Right lobe of liver (tissue), 6 donors: ENCODE measurements at regions not wholly inside any gene's neighbourhood (a gene's known extent, or its start where the extent isn't known, plus 50 kb on each side); places are given as distances from the start of the nearest gene placed in this dataset.

Experiments used
- ATAC-seq, 4 donors: fragments of 200-7000 bp; cut with Tn5 transposase; one replicate each; pipeline ENCODE4 v1.9.1; 2020; ENCODE audit warnings: mild to moderate bottlenecking in 4 of 4, moderate library complexity in 4 of 4
- DNase-seq, 3 donors: peaks; one replicate each; pipeline ENCODE4 v3.0.0-alpha.2; 2020
- H3K27ac ChIP-seq, 3 donors: fragments of 200-600 bp; one replicate each; pipeline ENCODE4 v1.8.0; 2022
- H3K27me3 ChIP-seq, 2 donors: fragments of 200-600 bp; one replicate each; pipeline ENCODE4 v1.8.0; 2022
- H3K36me3 ChIP-seq, 4 donors: fragments of 200-600 bp; sonication (generic) in 1 of 4; one replicate each; pipeline versions ENCODE4 v1.5.1 to v1.8.0; 2017 to 2022; ENCODE audit warnings: control low read depth in 1 of 4
- H3K4me1 ChIP-seq, 4 donors: fragments of 200-600 bp; sonication (generic) in 1 of 4; one replicate each; pipeline versions ENCODE4 v1.5.1 to v1.8.0; 2017 to 2022; ENCODE audit warnings: control low read depth in 1 of 4
- H3K4me3 ChIP-seq, 3 donors: fragments of 200-600 bp; one replicate each; pipeline ENCODE4 v1.8.0; 2022
- H3K9me3 ChIP-seq, 4 donors: fragments of 200-600 bp; sonication (generic) in 1 of 4; one replicate each; pipeline versions ENCODE4 v1.5.1 to v1.8.0; 2017 to 2022; ENCODE audit warnings: control low read depth in 1 of 4
- CTCF ChIP-seq, 4 donors: fragments of 200-600 bp in 3 of 4; fragments of 450-650 bp in 1 of 4; IDR thresholded peaks; one replicate each; pipeline versions ENCODE4 v1.5.1 to v1.8.0; 2016 to 2022; ENCODE audit warnings: antibody characterized with exemption in 4 of 4, mild to moderate bottlenecking in 2 of 4
- POLR2A ChIP-seq: fragments of 450-650 bp; IDR thresholded peaks from one replicate; pipeline ENCODE4 v1.6.1; 2017; ENCODE audit warnings: antibody characterized with exemption, mild to moderate bottlenecking
- WGBS: methylation state at CpG from one replicate; pipeline ENCODE4 v1.1.6; 2018; ENCODE audit warnings: low coverage, low lambda C conversion rate; ENCODE audit not compliant: insufficient coverage; ENCODE audit errors: missing lambda C conversion rate; 5-methylcytosine and 5-hydroxymethylcytosine counted together
- intact Hi-C, 2 donors: fragments of 100-400 bp; cut with DNase I; formaldehyde crosslinking; loops; one replicate each; pipeline versions ENCODE4 v1.11.2 to v1.14.1; 2022
- donor health status: DM: no; HTN: yes; CAD: no.
- donor health status: DM: no; HTN: no; CAD: no.
- donor health status: DM: no; HTN: no; CAD: no.
- donor health status: DM: no; HTN: yes; CAD: no.
- donor health status: DM: no; HTN: yes; CAD: no.

GRCh38 chrX:137999071-137999470, 433.1 kb downstream of the ZIC3 start:
- H3K27me3 ChIP-seq = no peaks in the 10 kb centered on the region
- no peaks in the 10 kb centered on the region for H3K4me1 ChIP-seq
- DNase-seq (no peak), ATAC-seq (no peak)
- no peak overlapping the region for H3K4me3 ChIP-seq
- intact Hi-C loops = no loop called here
- no peaks in the 10 kb centered on the region for H3K9me3 ChIP-seq
- H3K36me3 ChIP-seq = no peaks in the 10 kb centered on the region
- TF ChIP-seq POLR2A (no peak), CTCF (IDR thresholded peaks at IDR 0.05) (no peak)
- no peak overlapping the region for H3K27ac ChIP-seq
- 21% methylated on average over 3 of the region's 3 CpGs for WGBS

GRCh38 chrX:137999552-137999951, 433.6 kb downstream of the ZIC3 start:
- TF ChIP-seq POLR2A (no peak), CTCF (IDR thresholded peaks at IDR 0.05) (no peak)
- 19% methylated on average over 3 of the region's 3 CpGs for WGBS
- no peak for ATAC-seq

GRCh38 chrX:138001226-138001625, 435.3 kb downstream of the ZIC3 start:
- ATAC-seq (no peak), DNase-seq (no peak)
- intact Hi-C loops = no loop called here
- H3K4me1 ChIP-seq = no peaks in the 10 kb centered on the region
- WGBS = 60% methylated on average over 1 of the region's 1 CpG
- H3K27me3 ChIP-seq = peaks cover 0 to 6% of the 10 kb centered on the region in 2 donors
- no peak overlapping the region for H3K4me3 ChIP-seq
- no peak for TF ChIP-seq CTCF (IDR thresholded peaks at IDR 0.05)
- no peak for TF ChIP-seq POLR2A
- no peaks in the 10 kb centered on the region for H3K36me3 ChIP-seq
- no peak overlapping the region for H3K27ac ChIP-seq
- H3K9me3 ChIP-seq = no peaks in the 10 kb centered on the region

More at GRCh38 chrX:137999552-137999951, 433.6 kb downstream of the ZIC3 start:
- no peaks in the 10 kb centered on the region for H3K36me3 ChIP-seq
- H3K9me3 ChIP-seq = no peaks in the 10 kb centered on the region
- no peak overlapping the region for H3K27ac ChIP-seq
- H3K27me3 ChIP-seq = no peaks in the 10 kb centered on the region
- H3K4me3 ChIP-seq = no peak overlapping the region
- DNase-seq = no peak
- no peaks in the 10 kb centered on the region for H3K4me1 ChIP-seq
- intact Hi-C loops = no loop called here

- H3K4me1 ChIP-seq = no peaks in the 10 kb centered on the region
- DNase-seq (no peak), ATAC-seq (no peak)
- H3K9me3 ChIP-seq = no peaks in the 10 kb centered on the region
- H3K27me3 ChIP-seq = peaks cover 0 to 7% of the 10 kb centered on the region in 2 donors
- no peak overlapping the region for H3K27ac ChIP-seq
- no peak for TF ChIP-seq CTCF (IDR thresholded peaks at IDR 0.05)
- no peak for TF ChIP-seq POLR2A
- intact Hi-C loops = no loop called here
- H3K36me3 ChIP-seq = no peaks in the 10 kb centered on the region
- H3K4me3 ChIP-seq = no peak overlapping the region
- WGBS = 64% methylated on average over 4 of the region's 4 CpGs
Observed at GRCh38 chrX:138006180-138006579, 440.3 kb downstream of the ZIC3 start.

- ATAC-seq (no peak), DNase-seq (no peak)
- Histone ChIP-seq H3K27me3 (peaks cover 0 to 7% of the 10 kb centered on the region in 2 donors), H3K4me1 (no peaks in the 10 kb centered on the region), H3K4me3 (no peak overlapping the region), H3K9me3 (no peaks in the 10 kb centered on the region), H3K27ac (no peak overlapping the region), H3K36me3 (no peaks in the 10 kb centered on the region)
- TF ChIP-seq POLR2A (no peak), CTCF (IDR thresholded peaks at IDR 0.05) (no peak)
- WGBS = 6% methylated on average over 3 of the region's 5 CpGs
- intact Hi-C loops = no loop called here
Observed at GRCh38 chrX:138008281-138008680, 442.4 kb downstream of the ZIC3 start.
